HepG2 (cell line): ENCODE measurements at regions not wholly inside any gene's neighbourhood (a gene's known extent, or its start where the extent isn't known, plus 50 kb on each side); places are given as distances from the start of the nearest gene placed in this dataset.
A peak's percentile ranks its signal among the peaks of the same experiment; 100 is the strongest.

Source experiments
- ATF2 ChIP-seq: sonication (generic); formaldehyde crosslinking; IDR thresholded peaks from 2 replicates; pipeline ENCODE4 v1.4.0; 2020; ENCODE audit warnings: missing genetic modification reagents
- CBFB ChIP-seq: sonication (generic); formaldehyde crosslinking; IDR thresholded peaks from 2 replicates; pipeline ENCODE4 v1.4.0; 2020; ENCODE audit warnings: missing genetic modification reagents
- ETV5 ChIP-seq: IDR thresholded peaks from 2 replicates; pipeline ENCODE4 v1.6.1; 2018; ENCODE audit warnings: missing biosample characterization, missing genetic modification reagents, inconsistent platforms, borderline replicate concordance
- FLYWCH1 ChIP-seq: sonication (generic); formaldehyde crosslinking; IDR thresholded peaks from 2 replicates; pipeline ENCODE4 v1.8.1; 2023; ENCODE audit warnings: mild to moderate bottlenecking, missing genetic modification reagents
- HOXA3 ChIP-seq: sonication (generic); formaldehyde crosslinking; IDR thresholded peaks from 2 replicates; pipeline ENCODE4 v1.5.0; 2020; ENCODE audit warnings: missing genetic modification reagents
- KAT7 ChIP-seq: IDR thresholded peaks from 2 replicates; pipeline ENCODE4 v1.6.1; 2018; ENCODE audit warnings: borderline replicate concordance, missing compliant biosample characterization
- KDM4B ChIP-seq: sonication (generic); formaldehyde crosslinking; IDR thresholded peaks from 2 replicates; pipeline ENCODE4 v1.4.0; 2020; ENCODE audit warnings: missing genetic modification reagents
- KMT2A ChIP-seq: sonication (generic); formaldehyde crosslinking; IDR thresholded peaks from 2 replicates; pipeline ENCODE4 v1.4.0; 2020; ENCODE audit warnings: missing genetic modification reagents
- NCOR1 ChIP-seq: fragments of 200-600 bp; sonication (generic); IDR thresholded peaks from 2 replicates; pipeline ENCODE4 v1.7.0; 2017; ENCODE audit warnings: antibody characterized with exemption, low read length, borderline replicate concordance
- NFAT5 ChIP-seq: sonication (generic); formaldehyde crosslinking; IDR thresholded peaks from 2 replicates; pipeline ENCODE4 v1.4.0; 2020; ENCODE audit warnings: missing genetic modification reagents
- POGZ ChIP-seq: sonication (generic); formaldehyde crosslinking; IDR thresholded peaks from 2 replicates; pipeline ENCODE4 v1.4.0; 2020; ENCODE audit warnings: mild to moderate bottlenecking, missing genetic modification reagents
- POLR2A ChIP-seq, 2 experiments: IDR thresholded peaks; 2 replicates each; pipeline ENCODE4 v1.6.1; 2011; ENCODE audit warnings: low read depth in 2 of 2, low read length in 2 of 2, mild to moderate bottlenecking in 1 of 2, moderate library complexity in 1 of 2; ENCODE audit not compliant: insufficient read depth in 1 of 2
- RFX1 ChIP-seq: fragments of 450-650 bp; IDR thresholded peaks from 2 replicates; pipeline ENCODE4 v1.6.1; 2017
- SALL1 ChIP-seq: sonication (generic); formaldehyde crosslinking; IDR thresholded peaks from 2 replicates; pipeline ENCODE4 v1.8.0; 2022; ENCODE audit warnings: mild to moderate bottlenecking, missing genetic modification reagents
- SOX5 ChIP-seq: IDR thresholded peaks from 2 replicates; pipeline ENCODE4 v1.6.1; 2016; ENCODE audit warnings: borderline replicate concordance
- YEATS4 ChIP-seq: sonication (generic); formaldehyde crosslinking; IDR thresholded peaks from 2 replicates; pipeline ENCODE4 v1.4.0; 2020; ENCODE audit warnings: missing genetic modification reagents, borderline replicate concordance
- ZBTB38 ChIP-seq: sonication (generic); formaldehyde crosslinking; IDR thresholded peaks from 2 replicates; pipeline ENCODE4 v1.5.1; 2020; ENCODE audit warnings: mild to moderate bottlenecking, missing genetic modification reagents
- ZBTB43 ChIP-seq: sonication (generic); formaldehyde crosslinking; conservative IDR thresholded peaks from 2 replicates; pipeline ENCODE4 v1.4.0; 2020; ENCODE audit warnings: missing genetic modification reagents
- ZFP36L2 ChIP-seq: sonication (generic); formaldehyde crosslinking; IDR thresholded peaks from 2 replicates; pipeline ENCODE4 v1.4.0; 2020; ENCODE audit warnings: missing genetic modification reagents
- ZNF441 ChIP-seq: sonication (generic); formaldehyde crosslinking; IDR thresholded peaks from 2 replicates; pipeline ENCODE4 v1.7.0; 2021; ENCODE audit warnings: missing genetic modification reagents, borderline replicate concordance

GRCh38 chr17:72426948-72427760 is 306.3 kb downstream of the SOX9 start (continued):
- TF ChIP-seq POLR2A (IDR thresholded peaks at IDR 0.05; ENCODE audit: insufficient read depth in 1 of 2, low read depth in 2 of 2, low read length in 2 of 2) (no peak), ZBTB38 (CRISPR knock-in tag) (peak; percentile 84; the same call in 1 of the 2 replicates), POGZ (CRISPR knock-in tag) (0 out of 2 replicates have a peak, but pooled peaks have one; percentile 26), ZNF441 (CRISPR knock-in tag) (no peak), ZBTB43 (CRISPR knock-in tag) (no peak), KDM4B (CRISPR knock-in tag) (no peak), YEATS4 (CRISPR knock-in tag) (0 out of 2 replicates have a peak, but pooled peaks have one; percentile 23), SOX5 (peak; percentile 25; the same call in 1 of the 2 replicates), ZFP36L2 (CRISPR knock-in tag) (no peak), HOXA3 (CRISPR knock-in tag) (0 out of 2 replicates have a peak, but pooled peaks have one; percentile 14), ETV5 (CRISPR knock-in tag) (peak; percentile 7; the same call in 1 of the 2 replicates), ATF2 (CRISPR knock-in tag) (no peak), RFX1 (no peak), NFAT5 (CRISPR knock-in tag) (peak; percentile 41; the same call in 1 of the 2 replicates), SALL1 (peak; percentile 37), FLYWCH1 (CRISPR knock-in tag) (no peak), CBFB (CRISPR knock-in tag) (no peak), KAT7 (CRISPR knock-in tag) (no peak), KMT2A (CRISPR knock-in tag) (no peak), NCOR1 (peak; percentile 40; the same call in 1 of the 2 replicates)
